GM18907 (cell line): ENCODE measurements at regions not wholly inside any gene's neighbourhood (a gene's known extent, or its start where the extent isn't known, plus 50 kb on each side); places are given as distances from the start of the nearest gene placed in this dataset.

Source experiments
- ATAC-seq: cut with Tn5 transposase; IDR thresholded peaks from one replicate; pipeline ENCODE4 v1.9.1; 2021; ENCODE audit warnings: mild to moderate bottlenecking, moderate library complexity; ENCODE audit not compliant: unreplicated experiment

DNA sequence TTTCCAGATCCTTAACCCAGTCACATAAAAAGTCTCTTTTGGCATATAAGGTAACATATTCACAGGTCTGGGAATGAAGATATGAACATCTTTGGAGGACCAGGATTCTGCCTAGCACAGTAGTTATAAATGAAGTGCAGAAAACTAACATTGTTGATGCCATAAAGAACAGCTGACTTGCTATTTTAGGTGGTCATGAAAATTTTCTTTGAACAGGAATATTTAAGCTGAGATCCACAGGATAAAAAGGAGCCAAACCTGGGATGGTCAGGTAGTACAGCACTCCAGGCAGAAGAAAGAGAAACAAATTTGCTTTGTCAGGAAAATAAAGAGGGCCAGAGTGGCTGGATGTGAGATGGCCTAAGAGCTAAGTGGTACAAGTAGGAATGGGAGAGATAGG is 80.0 kb downstream of the CENPW start:
- no peak for ATAC-seq

DNA sequence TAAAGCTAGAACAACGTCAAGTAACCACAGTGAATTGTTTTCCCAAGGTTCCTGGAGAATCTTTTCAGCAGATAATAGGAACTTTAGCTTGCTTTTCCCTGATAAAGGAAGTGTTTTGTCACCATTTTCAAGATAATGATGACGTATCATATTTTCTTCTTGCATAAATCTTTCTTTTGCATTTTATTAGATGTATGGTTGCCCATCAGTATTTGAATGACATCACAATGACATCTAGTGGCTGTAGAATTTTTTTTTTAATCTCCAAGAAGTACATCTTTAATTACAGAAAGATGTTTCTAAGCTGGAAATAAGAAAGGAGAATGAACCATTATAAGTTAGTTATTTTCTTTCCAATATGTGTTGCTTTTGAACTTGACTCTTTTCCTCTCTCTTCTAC is 83.0 kb downstream of the CENPW start:
- no peak for ATAC-seq

DNA sequence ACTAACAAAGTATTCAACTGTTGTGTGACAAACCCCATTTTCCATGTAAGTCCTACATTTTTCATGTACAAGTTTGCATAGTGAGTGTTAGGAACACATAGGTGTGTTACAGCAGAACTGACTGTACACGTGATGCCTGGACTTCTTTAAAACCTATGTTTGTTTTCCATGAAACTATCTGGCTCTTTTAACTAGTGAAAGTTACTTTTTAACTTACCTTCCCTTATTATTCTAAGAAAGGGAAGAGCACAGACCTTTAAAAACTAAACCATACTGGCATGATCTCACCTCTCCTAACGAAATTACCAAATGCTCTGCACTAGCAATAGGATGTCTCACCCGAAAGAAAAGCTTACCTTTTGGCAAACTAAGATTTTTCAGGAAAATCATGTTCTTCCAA is 87.8 kb downstream of the CENPW start:
- no peak for ATAC-seq

DNA sequence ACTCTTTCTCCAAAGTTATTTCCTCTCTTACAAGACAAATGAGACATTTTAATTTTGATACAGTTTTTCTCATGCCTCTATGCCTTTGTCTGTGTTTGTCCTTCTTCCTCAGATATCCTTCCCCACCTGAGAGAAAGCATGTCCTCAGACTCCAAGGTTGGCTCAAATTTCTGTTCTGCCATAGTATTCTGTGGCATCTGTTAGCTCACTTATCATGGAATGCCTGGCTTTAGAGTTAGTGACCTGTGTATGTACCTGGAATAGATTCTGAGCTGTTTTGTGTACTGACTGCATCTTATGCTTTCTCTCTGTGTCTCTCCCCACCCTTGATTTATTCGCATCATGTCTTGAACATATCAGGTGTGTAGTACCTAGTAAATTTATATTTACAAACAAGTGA is 90.0 kb downstream of the CENPW start:
- no peak for ATAC-seq

DNA sequence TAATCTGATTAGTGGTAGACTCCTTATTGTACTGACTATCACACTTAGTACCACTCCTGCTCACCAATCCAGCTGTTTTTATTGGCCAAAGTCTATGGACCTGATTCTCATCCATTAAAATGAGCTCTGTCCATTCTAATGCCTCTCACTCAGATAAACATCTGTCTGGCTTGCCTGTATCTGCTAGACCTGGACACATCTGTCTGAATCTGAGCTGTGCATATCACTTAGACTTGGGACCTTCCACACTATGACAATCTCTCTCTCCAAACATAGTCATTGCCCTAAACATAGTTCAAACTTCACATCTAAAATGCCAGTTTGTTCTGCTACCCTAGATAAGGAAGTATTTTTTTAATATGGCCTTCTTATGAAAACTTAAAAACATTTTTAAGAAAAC is 92.6 kb downstream of the CENPW start:
- ATAC-seq, result no peak

DNA sequence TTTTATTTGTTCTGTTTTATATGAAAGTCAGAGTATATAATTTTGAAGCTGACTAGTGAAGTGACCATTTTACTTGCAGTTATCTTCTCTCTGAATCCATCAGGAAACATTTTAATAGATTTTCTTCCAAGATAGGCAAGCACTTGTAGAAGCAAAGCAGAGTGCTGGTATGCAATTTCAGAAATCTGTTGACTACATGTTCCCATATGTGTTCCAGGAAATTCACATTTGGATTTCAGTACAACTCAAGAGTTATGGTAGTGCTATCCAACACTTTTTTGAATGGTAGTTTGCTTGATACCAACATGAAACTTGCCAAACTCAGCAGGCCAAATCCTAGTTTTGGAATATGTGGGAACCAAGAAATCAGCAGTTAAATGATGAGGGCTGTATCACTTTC is 94.0 kb downstream of the CENPW start:
- ATAC-seq, result no peak

DNA sequence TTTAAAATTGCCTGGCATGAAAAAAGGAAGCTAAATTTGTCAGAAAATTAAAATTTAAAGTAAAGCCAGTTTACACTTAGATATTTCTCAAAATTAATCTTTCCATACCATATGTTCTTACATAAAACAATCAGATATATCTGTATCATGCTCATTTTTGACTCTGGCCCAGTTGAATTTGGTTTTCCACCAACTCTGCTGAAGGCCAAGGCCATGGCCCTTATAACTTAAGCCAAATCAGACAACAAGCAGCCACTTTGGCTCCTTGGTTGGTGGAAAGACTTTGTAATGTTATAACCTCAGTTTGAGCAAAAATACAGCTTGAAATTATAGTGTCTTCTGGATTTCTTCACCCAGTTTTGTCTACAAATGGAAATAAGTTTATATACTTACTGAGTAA is 97.3 kb downstream of the CENPW start:
- no peak for ATAC-seq

DNA sequence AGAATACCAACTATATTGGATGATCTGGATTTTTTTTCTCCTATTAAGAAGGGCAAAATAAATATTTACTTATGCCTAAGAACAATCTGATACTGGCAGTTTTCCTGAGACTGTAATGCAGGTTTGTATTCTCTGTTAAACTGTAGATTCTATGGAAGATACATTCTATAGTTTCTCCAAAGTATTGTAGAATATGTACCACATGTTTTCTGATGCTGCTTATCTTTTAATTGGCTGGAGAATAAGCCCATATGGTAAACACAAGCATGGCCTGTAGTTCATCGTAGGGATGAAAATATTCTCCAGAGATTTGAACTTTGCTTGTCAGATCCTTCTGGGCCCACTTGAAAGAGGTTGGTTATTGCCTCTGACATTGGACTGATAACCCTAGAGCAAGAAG is 99.1 kb downstream of the CENPW start:
- ATAC-seq, result no peak

DNA sequence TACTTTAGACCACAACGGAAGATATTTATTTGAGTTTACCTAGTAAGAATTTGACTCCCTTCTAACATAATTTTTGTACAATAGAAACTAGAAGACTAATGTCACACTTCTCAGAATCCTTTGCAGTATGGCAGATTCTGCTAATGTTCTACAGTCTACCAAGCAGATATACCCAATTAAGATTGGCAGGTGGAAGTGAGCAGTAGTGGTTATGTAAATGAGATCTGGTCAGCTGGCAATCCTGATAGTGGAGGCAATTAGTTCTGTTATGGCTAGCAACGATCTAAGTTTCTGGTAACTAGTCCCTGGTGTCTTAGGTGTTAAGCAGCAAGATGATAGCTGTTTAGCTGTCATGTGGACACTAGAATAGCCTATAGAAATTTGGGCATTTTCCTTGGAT is 101.0 kb downstream of the CENPW start:
- ATAC-seq, result no peak

DNA sequence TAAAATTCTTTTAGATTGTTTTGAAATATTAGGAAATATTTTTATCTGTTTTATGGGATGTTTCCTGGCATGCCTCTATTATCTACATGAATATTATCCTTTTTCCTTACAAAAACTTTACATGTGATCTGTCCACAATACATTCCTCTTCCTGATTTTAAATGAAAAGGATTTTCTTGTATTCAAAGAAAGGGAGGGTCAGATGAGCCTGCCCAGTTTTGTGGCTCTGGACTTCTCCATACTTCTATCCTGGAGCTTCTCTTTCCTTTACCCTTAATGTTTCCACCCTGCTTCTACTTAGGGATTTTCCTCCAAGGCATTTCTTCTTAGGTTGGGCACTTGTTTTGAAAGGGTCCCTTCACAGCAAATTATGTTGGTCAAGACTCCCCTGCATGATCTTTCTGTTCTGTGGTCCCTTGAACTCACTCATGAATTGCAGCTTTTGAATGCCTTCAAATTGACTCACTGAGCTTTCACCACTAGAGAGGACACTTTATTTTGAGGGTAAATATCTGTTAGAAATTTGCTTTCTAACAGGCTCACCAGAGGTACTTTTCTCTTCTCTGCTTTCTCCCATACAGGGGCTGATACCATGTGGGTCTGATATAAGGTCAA is 104.9 kb downstream of the CENPW start:
- ATAC-seq, result no peak

DNA sequence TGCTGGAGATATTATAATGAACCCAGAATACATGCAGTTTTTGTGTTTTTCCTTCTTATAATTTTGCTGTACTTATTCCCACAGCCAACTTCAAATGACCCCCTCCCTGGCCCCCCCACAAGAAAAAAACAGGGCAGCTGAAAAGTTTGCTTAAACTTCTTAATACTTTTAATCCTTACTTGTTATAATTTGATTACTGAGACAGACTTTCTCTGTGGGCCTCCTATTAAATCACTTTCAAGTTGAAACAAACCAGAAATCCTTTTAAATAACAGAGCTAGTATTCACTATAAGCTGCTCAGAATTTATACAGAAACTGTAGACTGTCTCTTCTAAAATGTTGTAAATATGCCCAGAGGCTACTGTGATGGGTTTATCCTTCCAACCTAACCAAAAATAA is 106.3 kb downstream of the CENPW start:
- no peak for ATAC-seq

DNA sequence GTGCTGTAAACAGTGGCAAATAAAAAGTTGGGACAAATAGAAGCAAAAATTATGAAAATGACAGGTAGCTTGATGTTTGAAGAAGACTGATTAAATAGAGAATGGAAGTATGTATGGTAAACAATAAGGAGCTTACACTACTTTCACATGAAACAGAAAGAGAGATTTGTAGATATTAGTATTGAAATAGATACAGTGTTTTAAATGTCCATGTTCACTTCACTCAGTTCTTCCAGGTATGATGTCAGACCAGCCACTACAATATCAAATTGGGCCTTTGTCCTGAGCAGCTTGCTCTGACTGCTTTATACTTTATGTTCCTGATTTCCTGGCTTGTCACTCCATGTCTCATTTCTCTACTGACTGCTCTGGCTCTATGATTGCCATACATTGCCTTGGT is 107.5 kb downstream of the CENPW start:
- no peak for ATAC-seq

DNA sequence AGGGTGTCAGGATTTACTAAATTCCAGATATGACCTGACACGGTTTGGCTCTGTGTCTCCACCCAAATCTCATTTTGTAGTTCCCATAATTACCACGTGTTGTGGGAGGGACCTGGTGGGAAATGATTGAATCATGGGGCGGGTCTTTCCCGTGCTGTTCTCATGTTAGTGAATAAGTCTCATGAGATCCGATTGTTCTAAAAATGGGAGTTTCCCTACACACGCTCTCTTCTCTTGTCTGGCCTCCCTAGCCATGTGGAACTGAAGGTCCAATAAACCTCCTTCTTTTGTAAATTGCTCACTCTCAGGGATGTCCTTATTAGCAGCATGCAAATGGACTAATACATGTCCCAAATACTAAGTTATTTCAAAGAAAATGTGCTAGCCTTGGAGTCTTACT is 121.1 kb downstream of the CENPW start:
- ATAC-seq, result no peak

DNA sequence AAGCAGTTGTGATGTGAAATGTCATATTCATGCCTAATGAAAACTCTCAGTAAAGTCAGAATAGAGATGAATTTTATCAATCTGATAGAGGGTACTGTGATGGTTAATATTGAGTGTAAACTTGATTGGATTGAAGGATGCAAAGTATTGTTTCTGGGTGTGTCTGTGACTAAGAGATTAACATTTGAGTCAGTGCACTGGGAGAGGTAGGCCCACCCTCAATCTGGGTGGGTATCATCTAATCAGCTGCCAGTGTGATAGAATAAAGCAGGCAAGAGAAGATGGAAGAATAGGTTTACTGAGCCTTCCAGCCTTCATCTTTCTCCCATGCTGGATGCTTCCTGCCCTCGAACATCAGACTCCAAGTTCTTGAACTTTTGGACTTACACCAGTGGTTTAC is 124.3 kb downstream of the CENPW start:
- ATAC-seq, result no peak

DNA sequence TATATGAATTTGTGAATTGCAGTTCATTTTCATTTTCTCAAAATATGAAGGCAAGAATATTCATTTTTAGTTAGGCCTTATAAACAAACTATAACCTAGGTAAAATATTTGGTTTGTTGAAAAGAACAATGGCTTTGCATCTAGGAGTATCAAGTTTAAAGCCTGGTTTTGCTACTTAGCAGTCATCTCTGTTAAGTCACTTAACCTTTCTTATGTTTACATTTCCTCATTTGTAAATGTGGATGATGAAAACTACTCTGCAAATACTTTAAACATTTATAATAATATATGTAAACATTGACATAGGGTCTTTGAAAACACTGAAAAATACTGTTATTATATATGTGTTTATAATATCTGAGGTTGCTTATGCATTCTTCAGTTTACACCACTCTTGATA is 135.5 kb downstream of the CENPW start:
- no peak for ATAC-seq

DNA sequence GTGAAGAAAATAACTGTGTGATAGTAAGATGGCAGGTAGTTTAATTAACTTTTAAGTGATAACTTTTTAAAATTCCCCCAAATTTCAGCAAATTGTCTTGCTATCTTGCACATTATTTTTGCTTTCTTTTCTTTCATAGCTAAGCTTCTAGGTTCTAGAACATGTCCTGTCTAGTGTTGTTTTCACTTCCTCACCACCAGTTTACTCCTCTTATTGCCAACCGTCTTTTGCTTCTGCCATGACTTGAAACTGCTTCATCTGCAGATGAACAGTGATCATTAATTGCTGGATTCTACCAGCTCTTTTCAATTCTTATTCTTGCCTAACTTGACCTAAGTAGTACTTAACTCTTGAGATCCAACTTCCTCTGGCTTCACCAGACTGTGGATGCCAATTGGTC is 137.8 kb downstream of the CENPW start:
- peak; percentile 74 for ATAC-seq

DNA sequence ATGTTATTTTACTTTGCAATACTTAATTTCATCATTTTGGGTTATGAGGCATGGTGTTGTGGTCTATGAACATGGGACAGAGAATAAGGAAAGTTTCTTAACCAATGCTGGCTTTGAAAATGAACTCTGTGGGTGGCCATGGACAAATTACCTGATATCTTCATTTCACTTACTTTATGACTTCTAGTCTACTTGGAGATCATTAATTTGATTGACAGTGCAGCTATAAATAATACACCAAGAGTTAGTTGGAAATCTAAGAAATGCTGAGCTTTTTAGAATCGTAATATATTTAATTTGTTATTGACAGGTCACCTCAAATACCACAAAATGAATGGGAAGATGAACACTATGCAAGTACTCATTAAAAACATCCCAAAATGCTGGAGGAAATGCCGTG is 140.4 kb downstream of the CENPW start:
- no peak for ATAC-seq

DNA sequence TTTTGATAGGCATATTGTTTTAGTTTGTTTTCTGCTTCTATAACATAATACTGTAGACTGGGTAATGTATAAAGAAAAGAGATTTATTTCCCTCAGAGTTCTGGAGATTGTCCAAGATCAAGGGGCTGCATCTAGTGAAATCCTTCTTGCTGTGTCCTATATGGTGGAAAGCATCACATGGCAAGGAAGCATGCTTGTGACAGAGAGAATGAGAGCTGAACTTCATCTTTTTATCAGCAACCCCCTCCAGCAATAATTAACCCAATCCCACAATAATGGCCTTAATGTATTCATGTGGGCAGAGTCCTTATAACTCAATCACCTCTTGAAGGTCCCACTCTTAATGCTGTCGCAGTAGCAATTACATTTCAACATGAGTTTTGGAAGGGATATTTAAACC is 141.4 kb downstream of the CENPW start:
- no peak for ATAC-seq

DNA sequence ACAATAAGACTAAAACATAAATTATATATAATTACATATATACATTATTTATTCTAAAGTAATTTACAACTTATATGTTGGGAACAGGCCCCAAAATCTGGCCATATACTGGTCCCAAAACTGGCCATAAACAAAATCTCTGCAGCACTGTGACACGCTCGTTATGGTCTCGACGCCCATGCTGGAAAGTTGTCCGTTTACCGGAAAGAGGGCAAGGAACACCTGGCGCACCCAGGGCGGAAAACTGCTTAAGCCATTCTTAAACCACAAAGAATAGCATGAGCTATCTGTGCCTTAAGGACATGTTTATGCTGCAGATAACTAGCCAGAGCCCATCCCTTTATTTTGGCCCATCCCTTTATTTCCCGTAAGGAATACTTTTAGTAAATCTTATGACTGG is 164.9 kb downstream of the CENPW start:
- no peak for ATAC-seq

DNA sequence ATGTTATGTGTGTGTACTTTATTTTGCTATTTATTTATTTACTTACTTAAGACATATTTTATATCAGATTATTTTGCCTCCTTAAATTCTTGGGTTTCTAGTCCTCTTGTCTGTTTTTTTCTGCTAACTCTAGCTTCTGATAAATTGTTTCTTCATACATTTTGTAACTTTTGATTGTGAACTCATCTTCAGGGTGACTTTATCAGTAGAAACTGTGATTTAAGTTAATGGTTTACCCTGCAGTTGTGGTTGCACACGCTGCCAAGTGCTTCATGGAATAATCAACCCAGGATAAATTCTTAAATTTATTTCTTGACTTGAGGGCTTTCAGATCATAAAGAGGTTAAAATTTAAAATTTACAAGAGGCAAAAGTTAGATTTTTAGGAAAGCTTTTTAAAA is 173.3 kb downstream of the CENPW start:
- ATAC-seq, result no peak

DNA sequence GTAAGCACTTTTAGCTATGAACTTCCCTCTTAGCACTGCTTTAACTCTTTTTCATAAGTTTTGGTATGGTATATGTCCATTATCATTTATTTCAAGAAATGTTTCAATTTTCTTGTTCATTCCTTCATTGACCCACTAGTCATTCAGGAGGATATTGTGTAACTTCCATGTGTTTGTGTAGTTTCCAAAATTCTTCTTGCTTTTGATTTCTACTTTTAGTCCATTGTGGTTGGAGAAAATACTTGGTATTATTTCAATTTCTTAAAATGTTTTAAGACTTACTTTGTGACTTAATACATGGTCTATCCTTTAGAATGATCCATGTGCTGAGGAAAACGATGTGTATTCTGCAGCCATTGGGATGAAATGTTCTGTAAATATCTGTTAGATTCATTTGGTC is 176.5 kb downstream of the CENPW start:
- ATAC-seq, result no peak

DNA sequence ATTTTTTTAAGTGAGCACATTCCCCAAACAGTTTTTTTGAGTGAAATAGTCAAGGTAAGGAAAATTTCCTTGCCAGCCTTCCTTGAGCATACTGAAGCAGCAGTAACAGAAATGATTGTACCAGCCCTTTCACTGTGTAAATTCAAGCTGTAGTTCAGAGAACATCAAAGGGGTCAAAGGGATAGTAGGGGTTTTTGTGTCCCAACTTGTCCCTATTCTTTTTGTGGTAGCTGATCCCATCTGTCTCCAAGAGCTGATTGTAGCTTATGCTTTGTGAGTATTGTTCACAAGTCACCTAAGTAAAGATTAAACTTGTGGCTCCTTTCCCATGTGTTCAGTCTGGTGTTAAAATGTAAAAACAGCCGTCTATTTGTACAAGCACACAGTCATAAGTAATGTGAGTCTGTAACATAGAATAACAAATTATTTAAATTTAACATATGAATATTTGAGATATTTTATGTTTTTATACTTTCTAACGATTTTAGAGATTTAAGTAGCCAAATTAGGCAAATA is 185.0 kb downstream of the CENPW start:
- no peak for ATAC-seq

DNA sequence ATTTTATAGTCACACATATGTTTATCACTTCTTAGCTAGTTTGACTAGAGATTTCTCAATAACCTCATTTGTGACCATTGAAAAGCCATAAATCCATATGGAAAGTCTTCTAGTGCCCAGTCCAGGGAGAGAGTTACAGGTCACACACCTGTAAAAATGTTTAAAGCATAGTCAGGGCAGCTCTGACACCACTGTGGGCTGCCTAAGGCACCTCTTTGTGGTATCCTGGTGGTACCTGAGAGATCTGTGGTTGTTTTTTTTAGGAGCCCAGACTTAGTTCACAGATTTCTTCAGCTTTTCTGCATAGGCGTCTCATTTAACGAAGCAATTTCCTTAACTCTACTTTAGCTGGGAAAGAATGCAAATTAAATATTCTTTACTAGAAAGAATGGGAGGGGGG is 186.6 kb downstream of the CENPW start:
- ATAC-seq, result no peak
